HG03439 (cell line): ENCODE measurements at regions not wholly inside any gene's neighbourhood (a gene's known extent, or its start where the extent isn't known, plus 50 kb on each side); places are given as distances from the start of the nearest gene placed in this dataset.
"Not testable (repeated sequence)": the region's sequence is repeated elsewhere in the genome, so short reads cannot be mapped to it uniquely, and the experiment has no call there.

Experiments used
- ATAC-seq: cut with Tn5 transposase; IDR thresholded peaks from one replicate; pipeline ENCODE4 v1.9.1; 2021; ENCODE audit warnings: mild to moderate bottlenecking, moderate library complexity; ENCODE audit not compliant: unreplicated experiment

GRCh38 chr2:83901317-83901716, 557.8 kb downstream of the SUCLG1 start:
- no peak for ATAC-seq

- ATAC-seq: no peak
Observed at GRCh38 chr2:83900862-83901261, 558.2 kb downstream of the SUCLG1 start.

GRCh38 chr2:83899271-83899670, 559.8 kb downstream of the SUCLG1 start:
- no peak for ATAC-seq

- no peak for ATAC-seq
Observed at GRCh38 chr2:83894976-83895375, 564.1 kb downstream of the SUCLG1 start.

GRCh38 chr2:83887757-83888156, 571.3 kb downstream of the SUCLG1 start:
- ATAC-seq: no peak

GRCh38 chr2:83879127-83879526, 580.0 kb downstream of the SUCLG1 start:
- no peak for ATAC-seq

- ATAC-seq: not testable (repeated sequence)
Observed at GRCh38 chr2:83877261-83877660, 581.8 kb downstream of the SUCLG1 start.

- ATAC-seq: no peak
Observed at GRCh38 chr2:83874712-83875430, 584.2 kb downstream of the SUCLG1 start.

- ATAC-seq: no peak
Observed at GRCh38 chr2:83874066-83874465, 585.0 kb downstream of the SUCLG1 start.

- ATAC-seq: no peak
Observed at GRCh38 chr2:83873110-83873509, 586.0 kb downstream of the SUCLG1 start.

- ATAC-seq: no peak
Observed at GRCh38 chr2:83866211-83866610, 592.9 kb downstream of the SUCLG1 start.

GRCh38 chr2:83862600-83862999, 596.5 kb downstream of the SUCLG1 start:
- ATAC-seq: no peak

GRCh38 chr2:83860320-83860719, 598.8 kb downstream of the SUCLG1 start:
- no peak for ATAC-seq

- no peak for ATAC-seq
Observed at GRCh38 chr2:83859553-83859952, 599.5 kb downstream of the SUCLG1 start.

- no peak for ATAC-seq
Observed at GRCh38 chr2:83851066-83851465, 608.0 kb downstream of the SUCLG1 start.

GRCh38 chr2:83850071-83850725, 608.9 kb downstream of the SUCLG1 start:
- ATAC-seq: no peak

- ATAC-seq: no peak
Observed at GRCh38 chr2:83844490-83844889, 614.6 kb downstream of the SUCLG1 start.

- no peak for ATAC-seq
Observed at GRCh38 chr2:83842421-83842820, 616.7 kb downstream of the SUCLG1 start.

GRCh38 chr2:83837823-83838222, 621.3 kb downstream of the SUCLG1 start:
- ATAC-seq: no peak

GRCh38 chr2:83827618-83828017, 631.5 kb downstream of the SUCLG1 start:
- no peak for ATAC-seq

GRCh38 chr2:83826577-83826976, 632.5 kb downstream of the SUCLG1 start:
- ATAC-seq: no peak

- ATAC-seq: no peak
Observed at GRCh38 chr2:83823229-83823628, 635.9 kb downstream of the SUCLG1 start.

GRCh38 chr2:83817511-83817910, 641.6 kb downstream of the SUCLG1 start:
- no peak for ATAC-seq
